ENCODE measurements at regions not wholly inside any gene's neighbourhood (a gene's known extent, or its start where the extent isn't known, plus 50 kb on each side); places are given as distances from the start of the nearest gene placed in this dataset.
"Not testable (repeated sequence)": the region's sequence is repeated elsewhere in the genome, so short reads cannot be mapped to it uniquely, and the experiment has no call there.

- TF ChIP-seq, protein P1, sequence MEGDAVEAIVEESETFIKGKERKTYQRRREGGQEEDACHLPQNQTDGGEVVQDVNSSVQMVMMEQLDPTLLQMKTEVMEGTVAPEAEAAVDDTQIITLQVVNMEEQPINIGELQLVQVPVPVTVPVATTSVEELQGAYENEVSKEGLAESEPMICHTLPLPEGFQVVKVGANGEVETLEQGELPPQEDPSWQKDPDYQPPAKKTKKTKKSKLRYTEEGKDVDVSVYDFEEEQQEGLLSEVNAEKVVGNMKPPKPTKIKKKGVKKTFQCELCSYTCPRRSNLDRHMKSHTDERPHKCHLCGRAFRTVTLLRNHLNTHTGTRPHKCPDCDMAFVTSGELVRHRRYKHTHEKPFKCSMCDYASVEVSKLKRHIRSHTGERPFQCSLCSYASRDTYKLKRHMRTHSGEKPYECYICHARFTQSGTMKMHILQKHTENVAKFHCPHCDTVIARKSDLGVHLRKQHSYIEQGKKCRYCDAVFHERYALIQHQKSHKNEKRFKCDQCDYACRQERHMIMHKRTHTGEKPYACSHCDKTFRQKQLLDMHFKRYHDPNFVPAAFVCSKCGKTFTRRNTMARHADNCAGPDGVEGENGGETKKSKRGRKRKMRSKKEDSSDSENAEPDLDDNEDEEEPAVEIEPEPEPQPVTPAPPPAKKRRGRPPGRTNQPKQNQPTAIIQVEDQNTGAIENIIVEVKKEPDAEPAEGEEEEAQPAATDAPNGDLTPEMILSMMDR (IDR thresholded peaks at IDR 0.05) = no peak
- Histone ChIP-seq H3K9me3 (no peaks in the 10 kb centered on the region), H3K27me3 (no peaks in the 10 kb centered on the region), H3K36me3 (no peaks in the 10 kb centered on the region), H3K4me1 (no peaks in the 10 kb centered on the region), H3K27ac (no peak overlapping the region), H3K4me3 (no peak overlapping the region)
- DNase-seq (ENCODE audit: low spot score) = no peak
Observed at GRCh38 chr3:8173892-8174291, 327.7 kb upstream of the LMCD1 start.

GRCh38 chr3:8176759-8177483 lies 324.7 kb upstream of the LMCD1 start:
- H3K36me3 ChIP-seq; DNase-seq (ENCODE audit: low spot score); H3K4me3 ChIP-seq; H3K9me3 ChIP-seq; H3K27me3 ChIP-seq; H3K27ac ChIP-seq; H3K4me1 ChIP-seq: not testable (repeated sequence)

GRCh38 chr3:8178516-8178915 lies 323.1 kb upstream of the LMCD1 start:
- not testable (repeated sequence) for H3K27ac ChIP-seq; H3K36me3 ChIP-seq; H3K27me3 ChIP-seq; H3K9me3 ChIP-seq; H3K4me3 ChIP-seq; H3K4me1 ChIP-seq; DNase-seq (ENCODE audit: low spot score)

- H3K4me3 ChIP-seq = no peak overlapping the region
- no peaks in the 10 kb centered on the region for H3K27me3 ChIP-seq
- H3K36me3 ChIP-seq = no peaks in the 10 kb centered on the region
- H3K27ac ChIP-seq = no peak overlapping the region
- TF ChIP-seq, protein P1 (IDR thresholded peaks at IDR 0.05) = no peak
- H3K4me1 ChIP-seq = no peaks in the 10 kb centered on the region
- no peaks in the 10 kb centered on the region for H3K9me3 ChIP-seq
- DNase-seq (ENCODE audit: low spot score) = no peak
Observed at GRCh38 chr3:8182904-8183303, 318.7 kb upstream of the LMCD1 start.

DNA sequence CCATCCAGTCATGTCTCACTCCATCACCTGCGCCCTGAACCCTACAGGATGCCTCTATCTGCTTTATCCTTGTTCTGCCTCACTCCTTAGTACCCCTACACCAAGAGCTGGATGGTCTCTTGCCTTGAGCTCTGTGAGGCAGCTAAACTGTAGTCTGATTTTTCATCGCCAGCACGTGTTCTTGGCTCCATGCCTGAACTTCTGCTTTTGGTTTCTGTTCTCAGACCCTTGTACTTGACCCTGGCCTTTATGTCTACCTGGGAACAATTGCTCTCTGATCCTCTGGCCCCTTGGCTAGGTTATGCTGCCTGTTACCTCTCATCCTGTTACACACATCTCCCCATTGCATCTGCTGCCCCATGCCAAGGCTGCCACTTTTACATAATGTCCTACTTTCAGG lies 318.0 kb upstream of the LMCD1 start:
- TF ChIP-seq, protein P1 (IDR thresholded peaks at IDR 0.05) = no peak
- Histone ChIP-seq H3K36me3 (no peaks in the 10 kb centered on the region), H3K27me3 (no peaks in the 10 kb centered on the region), H3K4me1 (no peaks in the 10 kb centered on the region), H3K9me3 (no peaks in the 10 kb centered on the region), H3K4me3 (no peak overlapping the region), H3K27ac (no peak overlapping the region)
- DNase-seq (ENCODE audit: low spot score) = no peak

DNA sequence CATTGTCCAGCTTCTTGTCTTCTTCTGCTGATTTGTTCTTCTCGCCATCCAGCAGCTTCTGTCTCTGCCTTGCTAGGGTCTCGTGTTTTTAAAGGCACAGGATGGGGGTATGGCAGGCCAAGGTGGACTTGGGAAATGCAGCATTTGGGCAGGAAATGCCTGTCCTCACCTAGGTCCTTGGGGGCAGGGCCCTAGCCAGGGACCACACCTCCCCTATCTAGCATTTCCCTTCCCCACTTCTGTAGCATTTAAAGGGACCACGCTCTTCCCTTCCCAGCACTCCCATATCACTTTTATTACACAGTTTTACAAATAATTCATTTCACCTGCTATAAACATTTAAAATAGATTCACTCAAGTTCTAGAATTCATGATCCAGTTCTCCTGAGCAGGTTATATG lies 315.4 kb upstream of the LMCD1 start:
- no peaks in the 10 kb centered on the region for H3K9me3 ChIP-seq
- H3K4me3 ChIP-seq = no peak overlapping the region
- no peaks in the 10 kb centered on the region for H3K27me3 ChIP-seq
- no peak overlapping the region for H3K27ac ChIP-seq
- no peaks in the 10 kb centered on the region for H3K4me1 ChIP-seq
- TF ChIP-seq, protein P1 (IDR thresholded peaks at IDR 0.05) = no peak
- DNase-seq (ENCODE audit: low spot score) = no peak
- no peaks in the 10 kb centered on the region for H3K36me3 ChIP-seq

DNA sequence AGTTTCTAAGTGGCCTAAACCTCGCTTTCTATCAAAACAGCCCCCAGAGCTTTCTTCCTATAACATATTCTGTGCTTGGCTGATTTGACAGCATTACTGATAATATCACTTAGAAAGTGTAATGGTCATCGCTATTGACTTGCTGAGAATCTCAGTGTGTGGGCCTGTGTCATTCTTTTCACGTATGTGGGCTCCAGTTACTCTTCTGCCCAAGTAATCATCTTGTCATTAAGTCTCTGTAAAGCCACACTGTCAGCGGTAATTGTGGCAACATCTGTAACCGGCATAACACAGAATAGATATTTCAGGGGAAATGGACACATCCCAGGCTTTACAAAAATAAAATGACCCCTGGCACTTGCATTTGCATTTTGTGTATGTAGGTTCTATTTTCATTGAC lies 313.6 kb upstream of the LMCD1 start:
- no peaks in the 10 kb centered on the region for H3K36me3 ChIP-seq
- no peak overlapping the region for H3K4me3 ChIP-seq
- DNase-seq (ENCODE audit: low spot score) = no peak
- no peaks in the 10 kb centered on the region for H3K27me3 ChIP-seq
- H3K4me1 ChIP-seq = no peaks in the 10 kb centered on the region
- no peak overlapping the region for H3K27ac ChIP-seq
- H3K9me3 ChIP-seq = no peaks in the 10 kb centered on the region
- TF ChIP-seq, protein P1 (IDR thresholded peaks at IDR 0.05) = no peak
